Lung (tissue), 11 donors: ENCODE measurements at regions not wholly inside any gene's neighbourhood (a gene's known extent, or its start where the extent isn't known, plus 50 kb on each side); places are given as distances from the start of the nearest gene placed in this dataset.

Source experiments
- ATAC-seq: fragments of 200-7000 bp; cut with Tn5 transposase; one replicate; pipeline ENCODE4 v1.9.1; 2020; ENCODE audit warnings: moderate number of reproducible peaks; ENCODE audit not compliant: insufficient read depth, low FRiP score
- DNase-seq, 3 donors: peaks; one replicate each; pipeline ENCODE4 v3.0.0-alpha.2; 2013 to 2017
- H3K27ac ChIP-seq, 2 donors: one replicate each; pipeline ENCODE4 v1.5.1; 2013; ENCODE audit warnings: mild to moderate bottlenecking in 2 of 2, moderate library complexity in 2 of 2, control low read depth in 1 of 2, inconsistent platforms in 1 of 2, low read depth in 1 of 2, low read length in 1 of 2
- H3K27me3 ChIP-seq, 3 donors: one replicate each; pipeline ENCODE4 v1.5.1; 2013; ENCODE audit warnings: low read length in 2 of 3; ENCODE audit not compliant: control insufficient read depth in 3 of 3, insufficient read depth in 3 of 3
- H3K36me3 ChIP-seq, 4 donors: one replicate each; pipeline ENCODE4 v1.5.1; 2013; ENCODE audit warnings: low read length in 4 of 4, mild to moderate bottlenecking in 1 of 4, moderate library complexity in 1 of 4; ENCODE audit not compliant: control insufficient read depth in 4 of 4, insufficient read depth in 4 of 4
- H3K4me1 ChIP-seq, 5 donors: one replicate each; pipeline ENCODE4 v1.5.1; 2013; ENCODE audit warnings: low read length in 5 of 5, mild to moderate bottlenecking in 2 of 5, moderate library complexity in 1 of 5; ENCODE audit not compliant: control insufficient read depth in 5 of 5, insufficient read depth in 5 of 5
- H3K4me3 ChIP-seq: one replicate; pipeline ENCODE4 v1.5.1; 2013; ENCODE audit warnings: mild to moderate bottlenecking, control low read depth, moderate library complexity
- H3K9ac ChIP-seq, 2 donors: one replicate each; pipeline ENCODE4 v1.5.1; 2013; ENCODE audit warnings: low read length in 2 of 2, control low read depth in 1 of 2; ENCODE audit not compliant: insufficient read depth in 1 of 2
- H3K9me3 ChIP-seq, 4 donors: one replicate each; pipeline ENCODE4 v1.5.1; 2013; ENCODE audit warnings: low read length in 3 of 4, mild to moderate bottlenecking in 1 of 4, moderate library complexity in 1 of 4; ENCODE audit not compliant: control insufficient read depth in 4 of 4, insufficient read depth in 3 of 4
- WGBS, 2 donors: extraction: QIAGEN DNeasy Blood & Tissue Kit; methylation state at CpG; one replicate each; pipeline ENCODE4 v1.1.7; 2013; 5-methylcytosine and 5-hydroxymethylcytosine counted together
- TF ChIP-seq, protein P1 (sequence below): IDR thresholded peaks from 2 replicates; pipeline ENCODE4 v1.5.1; 2012; ENCODE audit warnings: mild to moderate bottlenecking; ENCODE audit errors: control extremely low read depth, extremely low read depth
- donor health status: control.
- donor health status: control.
- donor health status: Bipolar disorder and iron deficiency.
- donor health status: healthy.
- donor health status: DM: yes; HTN: yes; CAD: no.

DNA sequence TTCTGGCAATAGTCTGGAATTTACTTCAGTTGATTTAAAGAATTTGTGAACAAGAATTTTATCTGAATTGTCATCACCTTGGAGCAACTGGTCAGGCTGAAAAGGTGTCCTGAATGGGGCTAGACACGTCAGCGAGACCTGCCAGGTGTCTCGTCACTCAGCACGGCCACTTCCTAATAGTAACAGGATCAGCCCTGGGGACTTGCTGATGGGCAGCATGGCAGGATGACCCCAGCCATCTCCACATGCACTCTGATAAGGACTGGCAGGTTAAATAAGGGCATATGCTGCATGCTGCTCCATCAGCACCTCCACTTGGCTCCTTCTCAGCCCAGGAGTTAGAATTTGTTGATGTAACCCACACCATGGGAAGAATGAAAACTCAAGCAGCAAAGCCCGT is 224.2 kb downstream of the FOXO1 start:
- Histone ChIP-seq H3K27me3 (no peaks in the 10 kb centered on the region), H3K4me3 (no peak overlapping the region), H3K27ac (peak overlapping the region in 1 of 2 donors; percentile 32), H3K36me3 (no peaks in the 10 kb centered on the region), H3K9ac (no peak overlapping the region), H3K4me1 (peaks cover 3 to 17% (median 6%) of the 10 kb centered on the region in 5 donors), H3K9me3 (no peaks in the 10 kb centered on the region)
- DNase-seq (no peak), ATAC-seq (no peak)
- TF ChIP-seq, protein P1, sequence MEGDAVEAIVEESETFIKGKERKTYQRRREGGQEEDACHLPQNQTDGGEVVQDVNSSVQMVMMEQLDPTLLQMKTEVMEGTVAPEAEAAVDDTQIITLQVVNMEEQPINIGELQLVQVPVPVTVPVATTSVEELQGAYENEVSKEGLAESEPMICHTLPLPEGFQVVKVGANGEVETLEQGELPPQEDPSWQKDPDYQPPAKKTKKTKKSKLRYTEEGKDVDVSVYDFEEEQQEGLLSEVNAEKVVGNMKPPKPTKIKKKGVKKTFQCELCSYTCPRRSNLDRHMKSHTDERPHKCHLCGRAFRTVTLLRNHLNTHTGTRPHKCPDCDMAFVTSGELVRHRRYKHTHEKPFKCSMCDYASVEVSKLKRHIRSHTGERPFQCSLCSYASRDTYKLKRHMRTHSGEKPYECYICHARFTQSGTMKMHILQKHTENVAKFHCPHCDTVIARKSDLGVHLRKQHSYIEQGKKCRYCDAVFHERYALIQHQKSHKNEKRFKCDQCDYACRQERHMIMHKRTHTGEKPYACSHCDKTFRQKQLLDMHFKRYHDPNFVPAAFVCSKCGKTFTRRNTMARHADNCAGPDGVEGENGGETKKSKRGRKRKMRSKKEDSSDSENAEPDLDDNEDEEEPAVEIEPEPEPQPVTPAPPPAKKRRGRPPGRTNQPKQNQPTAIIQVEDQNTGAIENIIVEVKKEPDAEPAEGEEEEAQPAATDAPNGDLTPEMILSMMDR = no peak
- 91 to 97% methylated on average over 5 of the region's 5 CpGs for WGBS, 2 donors

DNA sequence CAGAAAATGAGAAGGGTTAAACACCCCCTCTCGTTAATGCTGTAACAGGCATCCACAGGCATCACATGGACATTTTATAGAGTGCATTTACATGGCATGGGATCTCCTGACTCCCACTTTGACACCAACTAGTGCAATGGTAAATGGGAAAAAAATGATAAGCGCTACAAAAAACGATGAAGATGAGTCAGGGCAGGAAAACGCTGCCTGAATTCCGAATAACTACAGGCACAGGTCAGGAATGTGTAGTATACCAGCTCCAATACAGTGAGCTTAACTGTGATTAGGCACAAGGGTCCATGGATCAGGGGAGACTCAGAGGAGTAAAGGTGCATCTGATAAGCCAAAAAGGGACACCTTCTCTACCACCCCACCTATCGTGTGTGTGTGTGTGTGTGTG is 223.6 kb downstream of the FOXO1 start:
- no peak for ATAC-seq
- no peak for DNase-seq
- H3K9ac ChIP-seq = no peak overlapping the region
- no peak overlapping the region for H3K4me3 ChIP-seq
- no peaks in the 10 kb centered on the region for H3K9me3 ChIP-seq
- 72 to 78% methylated on average over 6 of the region's 6 CpGs for WGBS, 2 donors
- TF ChIP-seq, protein P1 = no peak
- H3K27ac ChIP-seq = no peak overlapping the region
- H3K27me3 ChIP-seq = no peaks in the 10 kb centered on the region
- peaks cover 3 to 17% (median 6%) of the 10 kb centered on the region in 5 donors for H3K4me1 ChIP-seq
- H3K36me3 ChIP-seq = no peaks in the 10 kb centered on the region

DNA sequence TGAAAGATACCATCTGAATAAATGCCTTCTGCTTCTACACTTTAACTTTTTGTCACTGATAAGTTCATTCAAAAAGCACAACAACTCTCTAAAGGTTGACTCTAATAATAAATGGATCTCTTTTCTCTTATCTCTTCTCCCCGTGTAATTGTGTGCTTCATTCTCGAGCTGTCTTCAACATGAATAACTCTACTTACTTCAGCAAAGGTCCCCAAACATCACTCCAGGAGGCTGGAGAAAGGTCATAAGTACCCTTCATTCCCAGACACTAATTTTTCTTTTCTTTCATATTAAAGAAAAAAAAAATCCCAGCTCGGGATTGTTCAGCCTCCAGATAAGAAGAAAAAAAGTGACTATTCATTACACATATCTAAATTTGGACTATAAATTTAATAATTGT is 222.2 kb downstream of the FOXO1 start:
- no peak overlapping the region for H3K27ac ChIP-seq
- DNase-seq = no peak
- ATAC-seq = no peak
- peaks cover 0 to 1% (median 0%) of the 10 kb centered on the region in 4 donors for H3K9me3 ChIP-seq
- no peaks in the 10 kb centered on the region for H3K36me3 ChIP-seq
- H3K9ac ChIP-seq = no peak overlapping the region
- TF ChIP-seq, protein P1 = no peak
- peaks cover 2 to 17% (median 5%) of the 10 kb centered on the region in 5 donors for H3K4me1 ChIP-seq
- no peak overlapping the region for H3K4me3 ChIP-seq
- H3K27me3 ChIP-seq = no peaks in the 10 kb centered on the region
- WGBS, 2 donors = 88% methylated on average over 3 of the region's 3 CpGs

DNA sequence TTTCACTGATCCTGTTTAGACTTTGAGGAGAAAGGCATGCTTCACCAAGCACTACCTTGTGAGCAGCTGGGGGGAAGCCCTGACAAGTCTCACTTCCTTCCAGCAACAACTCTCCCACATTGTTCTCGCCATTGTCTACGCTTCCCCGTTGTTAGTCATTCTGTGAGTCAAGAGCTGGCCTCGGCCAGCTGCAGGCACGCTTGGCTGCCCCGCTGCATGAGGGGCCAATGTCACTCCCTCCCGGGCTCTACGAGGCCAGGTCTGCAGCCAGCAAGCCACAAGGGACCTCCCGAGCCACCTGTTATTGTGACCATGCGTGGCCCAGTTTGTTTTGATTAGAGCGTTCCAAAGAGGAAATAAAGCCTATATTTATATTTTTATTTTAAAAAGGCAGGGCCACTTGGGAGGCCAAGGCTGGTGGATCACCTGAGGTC is 220.9 kb downstream of the FOXO1 start:
- TF ChIP-seq, protein P1 = no peak
- H3K4me3 ChIP-seq = no peak overlapping the region
- H3K9ac ChIP-seq = no peak overlapping the region
- H3K9me3 ChIP-seq = peaks cover 0 to 2% (median 0%) of the 10 kb centered on the region in 4 donors
- peak; percentile 16 to 57 (median 33) for DNase-seq
- ATAC-seq = peak; percentile 69
- 50 to 72% methylated on average over 11 of the region's 11 CpGs for WGBS, 2 donors
- H3K27ac ChIP-seq = peak overlapping the region in 1 of 2 donors; percentile 50
- H3K36me3 ChIP-seq = no peaks in the 10 kb centered on the region
- no peaks in the 10 kb centered on the region for H3K27me3 ChIP-seq
- peaks cover 0 to 13% (median 5%) of the 10 kb centered on the region in 5 donors for H3K4me1 ChIP-seq
